KG1 (cell line): ENCODE measurements at regions not wholly inside any gene's neighbourhood (a gene's known extent, or its start where the extent isn't known, plus 50 kb on each side); places are given as distances from the start of the nearest gene placed in this dataset.
"Not testable (repeated sequence)": the region's sequence is repeated elsewhere in the genome, so short reads cannot be mapped to it uniquely, and the experiment has no call there.

Experiments used
- DNase-seq: peaks from one replicate; lab custom pipeline; 2025; lab: John Stamatoyannopoulos, UW

DNA sequence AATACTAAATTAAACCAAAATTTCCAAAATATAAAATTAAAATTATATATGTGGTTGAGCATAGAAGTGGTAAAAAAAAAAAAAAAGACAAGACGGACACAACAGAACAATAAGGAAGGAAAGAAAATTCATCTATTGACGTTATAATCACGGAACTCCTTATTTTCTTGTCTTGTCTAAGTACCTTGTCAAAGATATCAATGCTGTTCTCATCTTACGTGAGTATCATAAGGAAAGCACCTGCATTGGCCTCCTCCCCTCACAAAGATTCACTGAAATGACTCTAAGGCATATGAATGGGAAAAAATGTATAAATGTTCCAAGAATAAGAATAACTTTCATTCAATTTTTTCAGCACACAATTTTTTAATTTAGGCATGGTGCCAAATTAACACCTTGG lies 135.4 kb downstream of the PPP1R3A start:
- DNase-seq, result no peak

DNA sequence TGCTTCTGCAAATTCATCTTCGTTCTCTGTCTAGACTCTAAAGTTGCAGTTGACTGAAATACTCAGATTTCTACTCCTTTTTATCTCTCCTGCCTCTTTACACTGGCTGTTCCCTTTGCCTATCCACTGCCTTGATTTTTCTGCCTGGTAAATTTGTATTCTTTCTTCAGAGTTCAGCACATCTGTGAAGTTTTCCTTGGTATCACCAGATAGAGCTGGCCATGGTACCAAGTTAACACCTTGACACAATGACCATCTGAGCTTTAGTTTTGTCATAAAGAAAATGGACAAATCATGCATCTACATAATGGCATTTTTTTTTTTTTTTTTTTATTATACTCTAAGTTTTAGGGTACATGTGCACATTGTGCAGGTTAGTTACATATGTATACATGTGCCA lies 143.0 kb downstream of the PPP1R3A start:
- no peak for DNase-seq

DNA sequence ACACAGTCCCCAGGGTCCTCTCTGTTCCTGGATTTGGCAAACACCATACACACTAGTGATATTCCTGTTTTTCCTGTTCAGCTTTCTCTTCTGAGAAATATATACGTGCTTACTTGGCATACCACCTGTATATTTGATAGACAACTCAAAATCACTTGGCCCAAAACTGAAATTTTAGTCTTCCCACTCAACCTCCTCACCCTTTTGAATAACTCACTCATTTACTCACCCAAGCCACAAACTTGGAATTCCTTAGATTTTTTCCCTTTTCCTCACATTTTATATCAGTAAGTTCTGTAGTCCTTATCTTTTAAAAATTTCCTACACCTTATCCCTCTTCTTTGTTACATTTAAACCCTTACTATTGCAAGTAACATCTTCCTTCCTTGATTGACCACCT lies 143.4 kb downstream of the PPP1R3A start:
- no peak for DNase-seq

DNA sequence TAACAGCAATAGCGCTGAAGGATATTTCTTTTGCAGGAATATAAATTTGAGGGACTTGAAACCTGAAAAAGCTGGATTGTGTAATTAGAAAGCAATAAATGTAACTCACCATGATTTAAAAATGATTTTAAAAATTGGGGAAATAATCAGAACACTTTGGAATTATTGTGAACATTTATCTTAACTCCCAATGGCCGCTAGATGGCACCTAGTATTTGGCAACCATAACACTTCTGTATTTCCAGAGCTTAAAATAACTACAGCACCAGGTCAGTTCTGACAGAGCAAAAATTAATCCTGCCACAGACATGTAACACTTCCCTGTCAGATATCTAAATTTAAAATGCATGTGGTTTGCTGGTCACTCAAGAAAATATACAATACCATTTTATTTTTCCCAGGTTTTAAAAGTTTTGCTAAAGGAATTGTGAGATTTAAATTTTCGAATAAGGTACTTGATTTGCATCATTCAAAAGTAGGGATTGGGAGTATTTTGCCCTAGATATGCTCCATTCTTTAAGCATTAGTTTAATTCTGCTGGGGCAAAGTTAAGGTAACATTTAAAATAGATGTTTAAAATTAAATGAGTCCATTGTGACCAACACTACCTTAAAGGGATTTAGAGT lies 144.5 kb downstream of the PPP1R3A start:
- DNase-seq, result no peak

DNA sequence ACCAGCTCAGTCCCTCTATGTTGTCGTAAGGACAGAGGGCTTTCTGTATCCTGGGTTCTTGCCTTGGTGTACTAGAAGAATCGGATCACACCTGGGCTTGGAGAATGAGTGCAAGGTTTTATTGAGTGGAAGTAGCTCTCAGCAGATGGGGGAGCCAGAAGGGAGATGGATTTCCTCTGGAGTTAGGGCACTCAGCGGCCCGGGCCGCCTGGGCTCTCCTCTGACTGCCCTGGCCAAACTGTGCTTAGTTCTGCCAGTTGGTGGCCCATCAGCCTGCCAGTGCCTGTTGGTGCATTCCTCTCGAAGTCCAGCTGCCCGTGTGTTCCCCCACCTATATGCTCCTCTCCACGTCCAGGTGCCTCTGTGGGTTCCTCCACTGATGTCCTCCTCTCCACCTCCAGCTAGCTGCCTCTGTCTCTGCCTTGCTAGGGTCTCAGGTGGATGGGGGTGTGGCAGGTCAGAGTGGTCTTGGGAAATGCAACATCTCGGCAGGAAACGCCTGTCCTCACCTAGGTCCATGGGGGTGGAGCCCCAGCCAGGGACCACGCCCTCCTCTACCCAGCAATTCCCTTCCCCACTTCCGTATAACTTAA lies 148.6 kb downstream of the PPP1R3A start:
- DNase-seq, result no peak

DNA sequence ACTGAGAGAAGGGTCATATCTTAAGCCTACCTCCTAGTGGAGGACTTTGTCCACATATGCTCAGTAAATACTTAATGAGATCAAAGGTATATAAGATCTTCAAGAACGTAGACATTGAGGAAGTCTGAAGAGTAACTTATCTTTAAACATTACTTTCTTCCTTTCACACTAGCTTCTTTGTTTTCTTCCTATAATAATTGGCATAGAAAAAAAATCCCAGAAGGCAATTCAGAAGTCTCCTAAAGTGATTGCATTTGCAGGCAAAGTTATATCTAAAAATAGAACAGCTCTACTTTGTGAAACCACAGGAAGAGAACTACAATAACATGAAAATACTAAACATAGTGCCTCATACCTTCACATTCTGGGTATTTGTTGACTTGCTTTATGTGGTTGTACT lies 150.4 kb downstream of the PPP1R3A start:
- no peak for DNase-seq

DNA sequence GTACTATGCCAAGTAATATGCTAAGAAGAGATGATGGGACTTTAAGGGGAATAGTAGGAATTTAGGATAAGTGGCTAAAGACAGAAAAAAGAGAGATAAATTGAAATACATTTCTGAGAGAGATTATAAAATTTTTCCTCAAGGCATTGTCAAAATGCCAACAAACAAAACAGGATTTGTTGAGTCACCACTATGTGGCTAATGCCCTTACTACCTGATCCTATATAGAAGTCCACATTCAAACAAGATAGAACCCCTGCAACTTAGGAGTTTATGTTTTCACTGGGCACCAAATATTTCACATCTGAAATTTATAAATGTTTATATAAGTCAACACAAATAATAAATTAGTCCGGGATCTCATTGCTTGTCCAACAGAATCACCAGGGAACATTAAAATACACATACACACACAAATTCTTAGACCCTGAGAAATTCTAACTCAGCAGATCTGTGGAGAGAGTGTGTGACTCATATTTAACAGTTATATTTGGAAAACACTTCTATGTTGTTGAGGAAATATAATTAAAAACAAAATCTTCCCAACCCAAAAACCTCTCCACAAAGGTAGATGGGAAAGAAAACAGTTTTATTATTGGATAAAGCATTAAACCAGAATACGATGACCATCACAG lies 154.3 kb downstream of the PPP1R3A start:
- DNase-seq, result no peak

DNA sequence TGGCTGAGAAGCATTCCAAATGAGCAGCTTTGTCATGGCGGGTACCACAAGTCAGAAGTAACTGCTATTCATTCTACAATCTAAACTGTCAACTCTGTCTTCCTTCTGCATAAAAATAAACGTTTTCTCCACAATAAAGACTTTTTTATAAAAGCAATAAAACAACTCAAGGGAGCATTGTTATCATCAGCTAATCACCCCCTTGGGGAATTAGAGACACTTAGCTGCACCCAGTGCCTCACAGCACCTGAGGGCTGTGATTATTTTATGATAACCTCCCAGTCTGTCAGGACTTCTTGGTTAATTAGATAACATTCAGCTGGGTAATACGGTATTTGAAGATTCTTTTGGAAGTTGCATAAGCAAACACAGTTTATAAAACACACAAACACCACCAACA lies 155.6 kb downstream of the PPP1R3A start:
- no peak for DNase-seq

DNA sequence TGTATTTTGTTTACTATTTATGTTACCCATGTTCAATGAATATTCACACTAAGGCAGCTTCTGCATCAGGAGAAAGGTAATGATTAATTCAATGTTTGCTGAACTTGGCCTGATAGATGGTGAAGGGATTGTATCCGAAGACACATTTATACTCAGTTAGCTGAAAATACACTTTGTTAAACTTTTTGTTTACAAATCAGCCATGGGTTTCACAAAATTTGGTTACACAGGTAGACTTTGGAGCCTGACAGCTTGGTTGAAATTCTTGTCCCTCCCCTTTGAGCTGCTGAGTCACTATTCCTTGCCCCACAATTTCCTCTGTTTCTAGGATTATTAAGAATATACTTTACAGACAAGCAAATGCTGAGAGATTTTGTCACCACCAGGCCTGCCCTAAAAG lies 162.6 kb downstream of the PPP1R3A start:
- DNase-seq, result no peak

DNA sequence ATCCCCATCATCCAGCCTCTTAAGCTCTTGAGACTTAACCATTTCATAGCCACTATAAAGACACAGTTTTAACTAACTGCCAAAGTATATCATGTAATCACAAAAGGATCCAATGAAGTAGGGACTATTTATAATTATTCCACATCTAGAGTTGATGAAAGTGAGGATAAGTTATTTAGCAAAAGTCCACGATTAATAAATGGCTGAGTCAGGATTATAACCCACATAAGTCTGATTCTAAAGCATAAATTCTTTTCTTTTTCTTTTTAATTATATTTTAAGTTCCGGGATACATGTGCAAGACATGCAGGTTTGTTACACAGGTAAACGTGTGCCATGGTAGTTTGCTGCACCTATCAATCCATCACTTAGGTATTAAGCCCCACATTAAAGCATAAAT lies 166.1 kb downstream of the PPP1R3A start:
- DNase-seq, result no peak

DNA sequence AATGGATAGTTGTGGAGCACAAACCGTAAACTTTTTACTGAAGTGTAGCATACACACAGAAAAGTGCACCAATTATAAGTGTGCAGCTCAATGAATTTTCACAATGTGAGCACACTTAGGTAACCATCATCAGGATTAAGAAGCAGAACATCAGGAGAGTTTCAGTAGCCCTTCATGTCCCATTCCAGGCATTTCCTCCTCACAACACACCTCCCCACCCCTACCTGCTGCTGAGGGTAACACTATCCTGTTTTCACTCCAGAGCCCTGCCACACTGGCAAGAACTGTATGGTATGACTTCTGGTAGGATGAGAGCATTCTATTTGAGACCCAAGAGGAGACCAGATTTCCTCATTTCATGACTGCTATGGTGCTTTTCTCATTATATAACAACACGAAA lies 166.5 kb downstream of the PPP1R3A start:
- DNase-seq, result no peak

DNA sequence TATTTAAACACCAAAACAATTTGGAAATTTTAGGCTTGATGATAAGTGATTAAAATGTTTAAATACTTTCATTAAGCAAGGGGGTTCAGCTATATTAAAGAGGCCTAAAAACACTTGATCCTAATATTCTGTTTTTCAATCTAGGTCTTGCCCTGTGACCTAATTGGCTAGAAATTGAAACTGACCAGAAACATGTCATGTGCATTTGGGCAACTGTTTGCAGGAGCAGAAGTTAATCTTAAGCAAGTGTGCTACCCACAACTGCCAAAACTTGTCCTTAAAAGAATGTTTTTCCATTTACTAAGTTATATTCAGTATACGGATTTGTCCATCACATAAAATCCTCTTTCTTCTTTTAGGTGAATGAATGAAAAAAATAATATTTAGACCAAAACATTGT lies 167.3 kb downstream of the PPP1R3A start:
- no peak for DNase-seq

DNA sequence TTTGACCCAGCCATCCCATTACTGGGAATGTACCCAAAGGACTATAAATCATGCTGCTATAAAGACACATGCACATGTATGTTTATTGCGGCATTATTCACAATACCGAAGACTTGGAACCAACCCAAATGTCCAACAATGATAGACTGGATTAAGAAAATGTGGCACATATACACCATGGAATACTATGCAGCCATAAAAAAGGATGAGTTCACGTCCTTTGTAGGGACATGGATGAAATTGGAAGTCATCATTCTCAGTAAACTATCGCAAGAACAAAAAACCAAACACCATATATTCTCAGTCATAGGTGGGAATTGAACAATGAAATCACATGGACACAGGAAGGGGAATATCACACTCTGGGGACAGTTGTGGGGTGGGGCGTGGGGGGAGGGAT lies 170.4 kb downstream of the PPP1R3A start:
- DNase-seq, result not testable (repeated sequence)

DNA sequence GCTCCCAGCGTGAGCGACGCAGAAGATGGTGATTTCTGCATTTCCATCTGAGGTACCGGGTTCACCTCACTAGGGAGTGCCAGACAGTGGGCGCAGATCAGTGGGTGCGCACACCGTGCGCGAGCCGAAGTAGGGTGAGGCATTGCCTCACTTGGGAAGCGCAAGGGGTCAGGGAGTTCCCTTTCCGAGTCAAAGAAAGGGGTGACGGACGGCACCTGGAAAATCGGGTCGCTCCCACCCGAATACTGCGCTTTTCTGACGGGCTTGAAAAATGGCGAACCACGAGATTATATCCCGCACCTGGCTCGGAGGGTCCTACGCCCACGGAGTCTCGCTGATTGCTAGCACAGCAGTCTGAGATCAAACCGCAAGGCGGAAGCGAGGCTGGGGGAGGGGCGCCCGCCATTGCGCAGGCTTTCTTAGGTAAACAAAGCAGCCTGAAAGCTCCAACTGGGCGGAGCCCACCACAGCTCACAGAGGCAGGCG lies 175.8 kb downstream of the PPP1R3A start:
- not testable (repeated sequence) for DNase-seq

DNA sequence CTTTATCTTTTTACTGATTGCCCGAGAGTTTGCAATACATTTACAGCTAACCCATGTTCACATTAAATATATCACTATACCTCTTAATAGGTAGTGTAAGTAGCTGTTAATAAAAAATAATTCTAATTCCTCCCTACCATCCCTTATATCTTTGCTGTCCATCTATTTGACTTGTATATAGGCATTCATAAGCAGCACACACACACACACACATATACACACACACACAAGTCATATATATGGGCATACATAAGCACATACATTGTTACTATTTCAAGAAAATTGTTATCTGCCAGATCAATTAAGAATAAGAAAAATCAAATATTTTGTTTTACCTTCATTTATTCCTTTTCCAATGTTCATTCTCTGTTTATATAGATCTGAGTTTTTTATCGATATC lies 176.4 kb downstream of the PPP1R3A start:
- DNase-seq, result no peak

DNA sequence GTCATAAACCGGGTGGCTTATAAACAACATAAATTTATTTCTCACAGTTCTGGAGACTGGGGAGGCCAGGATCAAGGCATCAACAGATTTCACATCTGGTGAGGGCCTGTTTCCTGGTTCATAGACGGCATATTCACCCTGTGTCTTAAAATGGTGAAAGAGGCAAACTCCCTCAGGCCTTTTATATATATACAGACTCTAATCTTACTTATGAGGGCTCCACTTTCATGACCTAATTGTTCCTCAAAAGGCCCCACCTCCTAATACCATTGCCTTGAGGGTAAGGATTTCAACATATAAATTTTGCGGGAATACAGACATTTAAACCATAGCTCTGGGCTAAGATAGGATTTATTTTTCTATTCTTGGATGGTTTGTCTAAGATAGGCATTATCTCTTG lies 187.2 kb downstream of the PPP1R3A start:
- no peak for DNase-seq

DNA sequence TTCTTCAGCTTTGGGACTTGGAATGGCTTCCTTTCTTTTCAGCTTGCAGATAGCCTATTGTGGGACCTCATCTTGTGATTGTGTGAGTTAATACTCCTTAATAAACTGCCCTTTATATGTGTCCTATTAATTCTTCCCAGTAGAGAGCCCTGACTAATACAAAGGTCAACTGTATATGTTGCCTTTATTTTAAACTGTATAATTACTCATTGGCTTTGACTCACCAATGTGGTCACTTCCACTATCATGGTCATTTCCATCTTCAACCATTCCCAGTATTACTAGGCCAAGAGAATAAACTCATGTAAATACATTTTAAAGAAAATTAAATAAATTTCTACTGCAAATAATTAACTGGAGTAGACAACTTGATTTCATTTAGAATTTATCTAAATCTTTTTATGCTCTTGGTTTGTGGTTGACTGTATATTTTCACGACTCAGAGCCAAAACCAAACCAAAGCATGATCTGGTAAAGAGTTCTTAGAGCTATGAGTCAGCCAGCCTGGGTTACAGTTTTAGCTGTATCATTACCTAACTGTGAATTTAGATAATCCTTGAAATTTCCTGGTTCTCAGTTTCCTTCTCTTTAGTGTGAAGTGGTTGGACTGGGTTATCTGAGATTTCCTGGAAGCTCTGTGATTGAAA lies 188.4 kb downstream of the PPP1R3A start:
- no peak for DNase-seq

DNA sequence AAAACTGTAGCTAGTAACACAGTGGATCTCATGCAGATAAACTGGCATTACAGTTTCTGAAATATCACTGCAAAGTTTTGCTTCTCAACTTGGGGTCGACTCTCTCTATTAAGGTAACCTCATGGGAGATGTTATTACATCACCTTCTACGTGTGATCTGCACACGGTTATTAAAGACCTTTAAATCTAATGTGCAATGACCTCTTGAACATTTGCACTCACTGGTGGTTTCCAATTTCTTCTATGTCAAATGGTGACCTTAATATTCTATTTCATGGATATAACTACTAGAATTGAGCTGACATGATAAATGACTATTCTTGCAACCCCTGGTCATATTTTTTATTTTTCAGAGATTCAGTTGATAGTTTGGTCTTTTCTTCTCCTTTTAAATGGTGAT lies 191.3 kb downstream of the PPP1R3A start:
- DNase-seq, result no peak

DNA sequence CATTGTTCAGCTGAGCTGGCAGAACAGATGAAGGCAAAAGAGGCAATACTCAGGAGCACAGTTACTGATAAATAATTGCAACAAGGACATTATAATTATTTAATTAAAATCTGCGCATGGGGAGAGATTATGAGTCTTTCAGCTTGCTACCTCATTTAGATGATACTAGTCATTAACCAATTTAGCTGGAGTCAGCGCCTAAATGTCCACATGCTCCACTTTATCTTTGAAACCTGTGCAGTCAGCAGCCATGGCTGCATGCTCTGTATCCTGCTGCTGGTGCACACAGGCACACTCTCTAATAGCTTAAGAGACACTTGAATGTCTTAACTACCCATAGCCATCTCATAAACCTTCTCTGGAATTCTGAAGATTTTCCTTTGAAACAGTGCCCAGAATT lies 196.8 kb downstream of the PPP1R3A start:
- no peak for DNase-seq

DNA sequence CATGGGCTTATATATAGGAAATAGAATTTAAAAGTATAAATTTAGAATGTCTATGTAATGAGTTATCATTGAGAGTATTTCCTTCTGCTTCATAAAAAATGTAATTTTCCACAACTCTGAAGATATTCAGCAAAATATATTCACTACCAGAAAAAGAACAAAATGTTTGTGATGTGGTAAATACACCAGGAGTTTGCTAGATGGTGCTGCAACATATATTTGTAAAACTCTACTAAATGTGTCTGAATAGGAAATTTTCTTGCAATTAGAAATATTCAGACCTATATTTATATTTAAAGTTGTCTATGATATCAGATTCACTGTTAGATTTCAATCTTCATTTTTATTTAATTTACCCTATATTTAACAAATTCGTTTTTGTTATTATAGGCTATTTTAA lies 201.1 kb downstream of the PPP1R3A start:
- DNase-seq, result no peak

DNA sequence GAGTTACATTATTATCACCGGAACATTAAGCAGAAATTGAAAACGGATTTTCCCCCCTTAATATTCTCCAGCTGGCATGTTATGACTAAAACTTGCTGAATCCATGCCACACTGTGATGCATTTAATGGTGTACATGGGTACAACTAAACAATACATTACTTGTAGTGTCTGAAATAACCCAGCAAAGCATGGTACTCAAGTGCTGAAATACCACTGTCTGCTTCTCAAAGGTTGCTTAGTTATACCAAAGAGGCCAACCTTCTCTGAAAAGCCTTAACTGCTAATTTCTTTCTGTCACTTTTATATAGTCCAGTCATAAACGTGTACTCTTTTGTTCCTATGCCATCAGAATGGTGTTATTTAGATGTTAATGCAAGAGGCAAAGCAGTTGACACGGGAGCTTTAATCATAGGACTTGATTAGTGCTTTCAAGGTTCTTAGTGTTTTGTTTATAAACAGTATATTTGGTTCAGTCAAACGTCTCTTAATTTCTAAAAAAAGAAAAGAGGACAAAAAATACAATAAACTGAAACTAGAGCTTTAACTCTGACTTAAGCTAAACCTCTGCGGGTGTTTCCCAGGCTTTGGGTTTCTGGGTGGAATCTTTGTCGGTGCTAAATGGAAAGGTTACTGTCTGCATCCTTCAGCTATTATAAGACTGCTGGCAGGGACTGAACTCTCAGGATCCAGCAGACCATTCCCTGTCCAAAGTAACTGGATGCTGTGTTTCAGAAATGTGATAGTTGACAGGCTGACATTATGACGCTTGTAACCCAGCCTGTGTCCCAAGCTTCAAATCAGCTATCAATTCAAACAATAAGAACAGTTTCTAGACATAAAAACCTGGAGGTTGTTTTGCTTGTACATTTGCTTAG lies 202.6 kb downstream of the PPP1R3A start:
- DNase-seq, result no peak

DNA sequence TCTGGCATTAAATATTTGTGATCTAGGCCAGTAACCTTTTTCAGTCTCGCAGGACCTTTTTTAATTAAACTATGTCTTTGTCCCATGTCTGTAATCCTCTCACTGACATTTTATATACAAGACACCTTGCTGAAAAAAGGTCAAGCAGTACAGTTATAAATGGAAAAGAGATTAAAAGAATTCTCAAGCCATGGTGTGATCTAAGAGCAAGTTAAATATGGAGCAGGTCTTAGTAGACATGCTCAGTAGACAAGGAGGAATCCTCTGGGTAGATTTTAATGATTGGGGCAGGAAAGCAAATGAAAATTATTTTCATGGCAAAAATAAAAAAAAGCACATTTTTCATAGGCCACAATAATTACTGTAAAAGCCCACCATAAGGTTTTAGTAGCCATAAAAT lies 203.5 kb downstream of the PPP1R3A start:
- no peak for DNase-seq
